GM23248 (cell line): ENCODE measurements at regions not wholly inside any gene's neighbourhood (a gene's known extent, or its start where the extent isn't known, plus 50 kb on each side); places are given as distances from the start of the nearest gene placed in this dataset.

Experiments
- DNase-seq: peaks from one replicate; pipeline ENCODE4 v3.0.0-alpha.2; 2015
- H2AFZ ChIP-seq: fragments of 200-600 bp; sonication (generic); 2 replicates; pipeline ENCODE4 v1.6.1; 2016; ENCODE audit warnings: antibody characterized with exemption
- H3F3A ChIP-seq: fragments of 200-600 bp; sonication (generic); 2 replicates; pipeline ENCODE4 v1.6.1; 2016; ENCODE audit warnings: mild to moderate bottlenecking, antibody characterized with exemption, mixed run types; ENCODE audit not compliant: insufficient read depth
- H3K27ac ChIP-seq: fragments of 200-600 bp; sonication (generic); 2 replicates; pipeline ENCODE4 v1.5.1; 2016; ENCODE audit warnings: mild to moderate bottlenecking
- H3K27me3 ChIP-seq: fragments of 200-600 bp; sonication (generic); replicated peaks from 2 replicates; pipeline ENCODE4 v1.6.1; 2016; ENCODE audit warnings: mild to moderate bottlenecking; ENCODE audit not compliant: insufficient read depth
- H3K36me3 ChIP-seq: fragments of 200-600 bp; sonication (generic); 2 replicates; pipeline ENCODE4 v1.6.1; 2016; ENCODE audit warnings: low read depth, mild to moderate bottlenecking
- H3K4me1 ChIP-seq: fragments of 200-600 bp; sonication (generic); 2 replicates; pipeline ENCODE4 v1.6.1; 2016; ENCODE audit warnings: mild to moderate bottlenecking; ENCODE audit not compliant: insufficient read depth
- H3K4me2 ChIP-seq: fragments of 200-600 bp; sonication (generic); one replicate; pipeline ENCODE4 v1.6.1; 2016; ENCODE audit warnings: mild to moderate bottlenecking; ENCODE audit not compliant: unreplicated experiment
- H3K4me3 ChIP-seq: fragments of 200-600 bp; sonication (generic); 2 replicates; pipeline ENCODE4 v1.5.1; 2016; ENCODE audit warnings: mild to moderate bottlenecking
- H3K79me2 ChIP-seq: fragments of 200-600 bp; sonication (generic); 2 replicates; pipeline ENCODE4 v1.6.1; 2016; ENCODE audit warnings: mild to moderate bottlenecking; ENCODE audit not compliant: insufficient read depth
- H3K9ac ChIP-seq: fragments of 200-600 bp; sonication (generic); 2 replicates; pipeline ENCODE4 v1.6.1; 2016; ENCODE audit warnings: mild to moderate bottlenecking
- H3K9me2 ChIP-seq: fragments of 200-600 bp; sonication (generic); 2 replicates; pipeline ENCODE4 v1.6.1; 2016; ENCODE audit warnings: mixed run types, mild to moderate bottlenecking, moderate library complexity; ENCODE audit not compliant: insufficient read depth
- H3K9me3 ChIP-seq: fragments of 200-600 bp; sonication (generic); one replicate; pipeline ENCODE4 v1.6.1; 2017; ENCODE audit warnings: low read depth
- H4K20me1 ChIP-seq: fragments of 200-600 bp; sonication (generic); 2 replicates; pipeline ENCODE4 v1.6.0; 2016; ENCODE audit not compliant: insufficient read depth
- EZH2 ChIP-seq: fragments of 200-600 bp; sonication (generic); IDR thresholded peaks from 2 replicates; pipeline ENCODE4 v1.6.1; 2018; ENCODE audit warnings: antibody characterized with exemption, mild to moderate bottlenecking; ENCODE audit not compliant: insufficient read depth, poor library complexity, severe bottlenecking
- EZH2phosphoT487 ChIP-seq: fragments of 200-600 bp; sonication (generic); IDR thresholded peaks from 2 replicates; pipeline ENCODE4 v1.6.1; 2018; ENCODE audit warnings: antibody characterized with exemption, moderate library complexity, mild to moderate bottlenecking, low read depth; ENCODE audit not compliant: insufficient read depth
- WGBS, 2 experiments: methylation state at CpG; one replicate each; pipeline ENCODE4 v1.1.6; 2015 to 2017; ENCODE audit warnings: low lambda C conversion rate in 2 of 2, low coverage in 1 of 2; ENCODE audit errors: missing lambda C conversion rate in 2 of 2; 5-methylcytosine and 5-hydroxymethylcytosine counted together
- in situ Hi-C: fragments of 300-500 bp; cut with MboI; formaldehyde crosslinking; loops from 2 replicates; pipeline ENCODE4 v1.15.0; 2020

GRCh38 chr13:74839656-74840055 is 642.3 kb downstream of the TBC1D4 start:
- no peaks in the 10 kb centered on the region for H3K9me2 ChIP-seq
- H3K36me3 ChIP-seq = no peaks in the 10 kb centered on the region
- no peak overlapping the region for H3K9ac ChIP-seq
- H3K4me2 ChIP-seq = no peak overlapping the region
- H3K9me3 ChIP-seq = no peaks in the 10 kb centered on the region
- peaks cover 7% of the 10 kb centered on the region; the same call in 1 of the 2 replicates for H3F3A ChIP-seq
- TF ChIP-seq EZH2phosphoT487 (no peak), EZH2 (no peak)
- no peak overlapping the region for H3K27ac ChIP-seq
- H3K79me2 ChIP-seq = no peaks in the 10 kb centered on the region
- in situ Hi-C loops = no loop called here
- peak; percentile 68 for DNase-seq
- no peak overlapping the region for H3K4me3 ChIP-seq
- no peaks in the 10 kb centered on the region for H4K20me1 ChIP-seq
- peaks cover 7% of the 10 kb centered on the region; the same call in 1 of the 2 replicates for H3K4me1 ChIP-seq
- H3K27me3 ChIP-seq = no peaks in the 10 kb centered on the region
- H2AFZ ChIP-seq = no peak overlapping the region

GRCh38 chr13:74838096-74838495 is 643.9 kb downstream of the TBC1D4 start:
- H2AFZ ChIP-seq = no peak overlapping the region
- 65 to 81% methylated on average over 5 of the region's 5 CpGs for WGBS, 2 experiments
- H3K27ac ChIP-seq = no peak overlapping the region
- no peak overlapping the region for H3K9ac ChIP-seq
- H3F3A ChIP-seq = peaks cover 7% of the 10 kb centered on the region; the same call in 1 of the 2 replicates
- in situ Hi-C loops = no loop called here
- H3K9me3 ChIP-seq = no peaks in the 10 kb centered on the region
- no peaks in the 10 kb centered on the region for H3K79me2 ChIP-seq
- H3K4me2 ChIP-seq = no peak overlapping the region
- TF ChIP-seq EZH2phosphoT487 = no peak
- TF ChIP-seq EZH2 = no peak
- no peaks in the 10 kb centered on the region for H4K20me1 ChIP-seq
- DNase-seq = no peak
- no peaks in the 10 kb centered on the region for H3K9me2 ChIP-seq
- H3K4me3 ChIP-seq = no peak overlapping the region
- H3K4me1 ChIP-seq = peaks cover 7% of the 10 kb centered on the region; the same call in 1 of the 2 replicates
- no peaks in the 10 kb centered on the region for H3K27me3 ChIP-seq
- H3K36me3 ChIP-seq = no peaks in the 10 kb centered on the region

GRCh38 chr13:74836628-74837027 is 645.3 kb downstream of the TBC1D4 start:
- Histone ChIP-seq H3F3A (peaks cover 7% of the 10 kb centered on the region; the same call in 1 of the 2 replicates), H3K9me2 (no peaks in the 10 kb centered on the region), H3K27ac (no peak overlapping the region), H3K4me1 (peaks cover 13% of the 10 kb centered on the region), H2AFZ (no peak overlapping the region), H3K4me2 (no peak overlapping the region), H3K9ac (no peak overlapping the region), H3K36me3 (no peaks in the 10 kb centered on the region), H3K9me3 (no peaks in the 10 kb centered on the region), H3K27me3 (no peaks in the 10 kb centered on the region), H3K4me3 (no peak overlapping the region), H4K20me1 (no peaks in the 10 kb centered on the region), H3K79me2 (no peaks in the 10 kb centered on the region)
- in situ Hi-C loops = no loop called here
- WGBS, 2 experiments = 83 to 93% methylated on average over 1 of the region's 1 CpG
- DNase-seq = no peak
- TF ChIP-seq EZH2phosphoT487 = no peak
- TF ChIP-seq EZH2 = no peak

GRCh38 chr13:74835579-74835978 is 646.4 kb downstream of the TBC1D4 start:
- Histone ChIP-seq H3K4me3 (no peak overlapping the region), H3K9me3 (no peaks in the 10 kb centered on the region), H3K27me3 (no peaks in the 10 kb centered on the region), H3K4me1 (peaks cover 13% of the 10 kb centered on the region), H3K27ac (no peak overlapping the region), H2AFZ (no peak overlapping the region), H4K20me1 (no peaks in the 10 kb centered on the region), H3F3A (peaks cover 7% of the 10 kb centered on the region; the same call in 1 of the 2 replicates), H3K36me3 (no peaks in the 10 kb centered on the region), H3K79me2 (no peaks in the 10 kb centered on the region), H3K9me2 (no peaks in the 10 kb centered on the region), H3K4me2 (no peak overlapping the region), H3K9ac (no peak overlapping the region)
- WGBS, 2 experiments = 56 to 78% methylated on average over 1 of the region's 1 CpG
- TF ChIP-seq EZH2 (no peak), EZH2phosphoT487 (no peak)
- in situ Hi-C loops = no loop called here
- no peak for DNase-seq

GRCh38 chr13:74825938-74826246 is 656.1 kb downstream of the TBC1D4 start:
- TF ChIP-seq EZH2phosphoT487 (0 out of 2 replicates have a peak, but pooled peaks have one; percentile 6), EZH2 (no peak)
- no peak overlapping the region for H2AFZ ChIP-seq
- H3K9me2 ChIP-seq = no peaks in the 10 kb centered on the region
- H3K79me2 ChIP-seq = no peaks in the 10 kb centered on the region
- no peaks in the 10 kb centered on the region for H3K27me3 ChIP-seq
- H3K27ac ChIP-seq = no peak overlapping the region
- H3K36me3 ChIP-seq = no peaks in the 10 kb centered on the region
- no peaks in the 10 kb centered on the region for H3K9me3 ChIP-seq
- H4K20me1 ChIP-seq = no peaks in the 10 kb centered on the region
- H3K4me2 ChIP-seq = peak overlapping the region; percentile 42
- H3K9ac ChIP-seq = no peak overlapping the region
- in situ Hi-C loops = no loop called here
- H3K4me1 ChIP-seq = peaks cover 18% of the 10 kb centered on the region
- no peak overlapping the region for H3K4me3 ChIP-seq
- H3F3A ChIP-seq = peaks cover 8% of the 10 kb centered on the region
- no peak for DNase-seq
